KOPT-K1 (cell line): ENCODE measurements at regions not wholly inside any gene's neighbourhood (a gene's known extent, or its start where the extent isn't known, plus 50 kb on each side); places are given as distances from the start of the nearest gene placed in this dataset.
"Not testable (repeated sequence)": the region's sequence is repeated elsewhere in the genome, so short reads cannot be mapped to it uniquely, and the experiment has no call there.

Experiments
- H3K27ac ChIP-seq: fragments of 200-600 bp; sonication (generic); 2 replicates; pipeline ENCODE4 v1.5.1; 2016; ENCODE audit warnings: antibody characterized with exemption, mild to moderate bottlenecking, low read depth, low read length; ENCODE audit not compliant: poor library complexity, severe bottlenecking
- H3K36me3 ChIP-seq: fragments of 200-600 bp; sonication (generic); 2 replicates; pipeline ENCODE4 v1.5.1; 2017; ENCODE audit warnings: antibody characterized with exemption, mild to moderate bottlenecking, low read length, moderate library complexity; ENCODE audit not compliant: insufficient read depth
- H3K9me3 ChIP-seq: fragments of 200-600 bp; sonication (generic); 2 replicates; pipeline ENCODE4 v1.5.1; 2017; ENCODE audit warnings: antibody characterized with exemption, low read length, mild to moderate bottlenecking; ENCODE audit not compliant: insufficient read depth, poor library complexity, severe bottlenecking

GRCh38 chr3:17891139-17891856 lies 148.9 kb upstream of the TBC1D5 start:
- Histone ChIP-seq H3K27ac (no peak overlapping the region), H3K36me3 (no peaks in the 10 kb centered on the region), H3K9me3 (no peaks in the 10 kb centered on the region)

GRCh38 chr3:17885986-17886385 lies 143.6 kb upstream of the TBC1D5 start:
- H3K9me3 ChIP-seq: no peaks in the 10 kb centered on the region
- no peaks in the 10 kb centered on the region for H3K36me3 ChIP-seq
- H3K27ac ChIP-seq: no peak overlapping the region

GRCh38 chr3:17882981-17883380 lies 140.6 kb upstream of the TBC1D5 start:
- H3K27ac ChIP-seq: no peak overlapping the region
- no peaks in the 10 kb centered on the region for H3K9me3 ChIP-seq
- no peaks in the 10 kb centered on the region for H3K36me3 ChIP-seq

DNA sequence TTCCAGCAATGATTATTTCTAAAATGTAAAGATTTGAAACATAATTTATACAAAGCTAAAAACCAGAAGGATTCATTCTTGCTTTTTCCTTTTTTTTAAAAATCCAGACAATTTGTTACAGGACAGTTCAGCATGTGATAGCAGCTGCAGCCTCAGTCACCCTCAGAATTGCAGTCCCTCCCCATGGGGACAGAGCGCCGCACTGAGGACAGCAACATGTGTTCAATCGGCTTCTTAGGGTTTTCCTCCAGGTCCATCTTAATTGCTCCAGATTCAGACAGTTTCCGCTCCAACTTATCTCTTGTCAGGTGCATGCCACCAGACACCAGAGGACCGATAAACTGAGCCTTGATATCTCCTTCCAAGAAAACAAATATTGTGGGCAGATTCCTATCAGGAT lies 134.9 kb upstream of the TBC1D5 start:
- no peak overlapping the region for H3K27ac ChIP-seq
- no peaks in the 10 kb centered on the region for H3K36me3 ChIP-seq
- H3K9me3 ChIP-seq: no peaks in the 10 kb centered on the region

- no peaks in the 10 kb centered on the region for H3K9me3 ChIP-seq
- no peaks in the 10 kb centered on the region for H3K36me3 ChIP-seq
- H3K27ac ChIP-seq: no peak overlapping the region
These were observed 132.2 kb upstream of the TBC1D5 start for GRCh38 chr3:17874636-17875035.

DNA sequence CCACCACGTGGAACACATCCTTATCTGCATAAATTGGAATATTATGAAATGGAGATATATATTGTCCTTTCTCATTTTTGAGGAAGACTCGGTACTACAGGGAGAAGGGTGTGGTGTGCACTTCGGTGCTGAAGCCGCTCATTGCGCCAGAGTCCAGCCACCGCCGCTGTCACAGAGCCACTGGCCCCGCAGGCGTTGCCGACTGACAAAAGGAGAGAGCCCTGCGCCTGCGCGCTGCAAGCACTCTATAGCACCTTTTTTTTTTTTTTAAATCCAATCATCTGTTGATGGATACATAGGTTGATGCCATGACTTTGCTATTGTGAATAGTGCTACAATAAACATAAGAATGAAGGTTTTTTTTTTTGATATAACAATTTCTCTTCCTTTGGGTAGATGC lies 130.0 kb upstream of the TBC1D5 start:
- no peaks in the 10 kb centered on the region for H3K36me3 ChIP-seq
- H3K27ac ChIP-seq: no peak overlapping the region
- H3K9me3 ChIP-seq: no peaks in the 10 kb centered on the region

DNA sequence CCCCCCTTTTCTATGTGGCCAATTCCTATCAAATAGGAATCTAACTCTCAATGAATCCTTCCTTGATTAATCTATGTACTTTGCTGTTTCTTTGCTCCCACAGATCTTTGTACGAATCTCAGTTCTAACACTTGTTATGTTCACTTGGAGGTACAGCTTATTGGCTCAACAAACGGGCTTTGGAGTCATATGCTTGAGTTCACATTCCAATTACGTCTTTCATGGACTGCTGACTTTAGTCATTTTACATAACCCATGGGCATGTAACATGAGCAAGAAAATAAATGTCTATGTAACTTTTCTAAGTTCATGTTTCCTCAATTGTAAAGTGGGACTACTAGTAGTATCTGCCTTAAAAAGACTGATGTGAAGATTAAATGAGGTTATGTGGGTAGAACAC lies 123.2 kb upstream of the TBC1D5 start:
- Histone ChIP-seq H3K27ac (no peak overlapping the region), H3K9me3 (no peaks in the 10 kb centered on the region), H3K36me3 (no peaks in the 10 kb centered on the region)

DNA sequence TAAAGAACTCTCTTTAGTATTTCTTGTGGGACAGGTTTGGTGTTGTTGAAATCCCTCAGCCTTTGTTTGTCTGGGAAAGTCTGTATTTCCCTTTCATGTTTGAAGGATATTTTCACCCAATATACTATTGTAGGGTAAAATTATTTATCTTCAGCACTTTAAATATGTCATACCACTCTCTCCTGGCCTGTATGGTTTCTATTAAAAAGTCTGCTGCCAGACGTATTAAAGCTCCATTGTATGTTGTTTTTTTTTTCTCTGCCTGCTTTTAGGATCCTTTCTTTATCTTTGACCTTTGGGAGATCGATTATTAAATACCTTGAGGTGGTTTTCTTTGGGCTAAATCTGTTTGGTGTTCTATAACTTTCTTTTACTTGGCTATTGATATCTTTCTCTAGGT lies 119.0 kb upstream of the TBC1D5 start:
- Histone ChIP-seq H3K36me3 (no peaks in the 10 kb centered on the region), H3K27ac (no peak overlapping the region), H3K9me3 (no peaks in the 10 kb centered on the region)

- H3K27ac ChIP-seq, H3K36me3 ChIP-seq, H3K9me3 ChIP-seq: not testable (repeated sequence)
These were observed 118.5 kb upstream of the TBC1D5 start for GRCh38 chr3:17860840-17861471.

DNA sequence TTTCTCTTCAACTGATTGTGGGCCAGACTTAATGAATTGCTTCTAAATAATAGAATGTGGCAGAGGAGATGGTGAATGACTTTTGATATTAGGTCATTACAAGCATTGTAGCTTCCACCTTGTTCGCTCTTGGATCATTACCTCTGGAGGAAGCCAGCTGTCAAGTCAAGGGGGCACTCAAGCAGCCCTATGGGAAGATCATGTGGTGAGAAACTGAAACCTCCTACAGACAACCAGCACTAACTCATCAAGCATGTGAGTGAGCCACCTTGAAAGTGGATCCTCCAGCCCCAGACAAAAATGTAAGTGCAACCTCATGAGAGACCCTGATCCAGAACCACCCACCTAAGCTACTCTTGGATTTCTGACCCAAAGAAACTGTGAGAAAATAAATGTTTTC lies 109.8 kb upstream of the TBC1D5 start:
- Histone ChIP-seq H3K27ac (no peak overlapping the region), H3K36me3 (no peaks in the 10 kb centered on the region), H3K9me3 (no peaks in the 10 kb centered on the region)

DNA sequence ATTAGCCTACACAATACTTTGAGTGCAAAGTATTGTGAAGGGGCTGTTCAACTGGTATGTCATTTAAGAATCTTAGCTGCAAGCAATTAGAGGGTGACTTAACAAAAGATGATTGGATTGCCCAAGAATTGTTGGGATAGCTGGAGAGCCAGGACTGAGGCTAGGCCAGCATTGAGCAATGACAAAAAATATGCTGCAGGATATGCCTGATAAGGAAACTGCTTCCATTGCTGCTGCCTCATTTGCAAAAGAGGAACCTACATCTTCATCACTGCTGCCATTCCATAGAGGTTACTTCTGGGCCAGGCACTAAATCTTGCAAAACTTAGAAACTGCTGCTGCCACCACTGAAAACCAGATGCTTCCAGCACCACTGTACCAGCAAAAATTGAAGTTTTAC lies 108.0 kb upstream of the TBC1D5 start:
- Histone ChIP-seq H3K9me3 (no peaks in the 10 kb centered on the region), H3K27ac (no peak overlapping the region), H3K36me3 (no peaks in the 10 kb centered on the region)

DNA sequence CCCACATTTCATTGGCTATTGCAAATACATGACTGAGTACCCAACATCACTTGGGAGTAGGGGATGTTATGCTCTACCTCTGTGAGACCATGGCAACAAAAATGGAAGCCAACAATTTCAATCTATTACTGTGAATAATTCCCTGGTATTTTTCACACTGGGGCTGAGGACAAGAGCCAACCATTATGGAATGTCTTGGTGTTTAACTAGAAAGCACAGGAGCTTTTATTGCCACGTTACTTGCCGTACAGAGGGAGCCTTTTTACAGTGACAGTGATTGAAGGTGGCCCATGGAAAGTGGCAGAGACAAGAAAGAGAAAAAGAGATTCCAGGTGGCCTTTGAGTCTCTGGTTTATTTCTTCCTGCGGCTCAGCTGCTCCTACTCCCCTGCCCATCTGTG lies 105.7 kb upstream of the TBC1D5 start:
- no peaks in the 10 kb centered on the region for H3K9me3 ChIP-seq
- no peak overlapping the region for H3K27ac ChIP-seq
- no peaks in the 10 kb centered on the region for H3K36me3 ChIP-seq

DNA sequence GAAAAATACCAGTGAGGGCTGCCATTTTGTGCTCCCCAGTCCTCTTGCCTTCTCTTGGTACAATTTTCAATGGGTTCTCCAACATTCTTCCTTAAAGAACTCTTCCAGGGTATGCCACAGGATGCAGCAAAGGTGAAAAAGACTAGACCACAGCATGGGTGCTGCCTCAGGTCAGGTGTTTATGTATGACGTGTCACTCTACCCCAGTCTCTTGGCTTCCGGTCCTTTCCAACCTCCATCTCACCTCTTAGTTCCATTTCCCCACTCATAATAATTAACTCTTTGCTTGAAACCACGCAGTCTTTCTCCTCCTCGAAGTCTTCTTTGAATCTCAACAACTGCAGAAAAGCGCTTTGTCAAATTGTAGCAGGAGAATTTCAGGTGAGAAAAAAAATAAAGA lies 104.7 kb upstream of the TBC1D5 start:
- Histone ChIP-seq H3K27ac (no peak overlapping the region), H3K9me3 (no peaks in the 10 kb centered on the region)

DNA sequence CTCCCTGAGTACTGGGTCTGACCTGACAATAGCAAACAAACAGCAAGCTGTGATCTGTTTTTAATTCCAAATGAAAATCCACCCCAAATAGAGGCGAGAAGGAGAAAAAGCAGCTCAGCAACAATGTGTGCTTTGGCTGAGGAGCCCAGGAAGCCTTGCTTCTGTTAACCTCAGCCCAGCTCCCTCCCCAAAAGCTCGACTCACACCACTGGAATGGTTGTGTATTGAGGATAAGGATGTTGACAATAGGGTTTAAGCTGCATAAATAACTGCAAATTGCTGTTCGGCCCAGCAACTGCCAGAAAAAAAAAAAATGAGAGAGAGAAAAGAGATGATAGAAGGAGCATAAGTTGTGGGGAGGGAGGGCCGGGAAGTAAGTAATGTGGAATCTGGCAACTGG lies 104.0 kb upstream of the TBC1D5 start:
- Histone ChIP-seq H3K9me3 (no peaks in the 10 kb centered on the region), H3K27ac (no peak overlapping the region), H3K36me3 (no peaks in the 10 kb centered on the region)

More for the DNA sequence above, 104.7 kb upstream of the TBC1D5 start:
- H3K36me3 ChIP-seq: no peaks in the 10 kb centered on the region

DNA sequence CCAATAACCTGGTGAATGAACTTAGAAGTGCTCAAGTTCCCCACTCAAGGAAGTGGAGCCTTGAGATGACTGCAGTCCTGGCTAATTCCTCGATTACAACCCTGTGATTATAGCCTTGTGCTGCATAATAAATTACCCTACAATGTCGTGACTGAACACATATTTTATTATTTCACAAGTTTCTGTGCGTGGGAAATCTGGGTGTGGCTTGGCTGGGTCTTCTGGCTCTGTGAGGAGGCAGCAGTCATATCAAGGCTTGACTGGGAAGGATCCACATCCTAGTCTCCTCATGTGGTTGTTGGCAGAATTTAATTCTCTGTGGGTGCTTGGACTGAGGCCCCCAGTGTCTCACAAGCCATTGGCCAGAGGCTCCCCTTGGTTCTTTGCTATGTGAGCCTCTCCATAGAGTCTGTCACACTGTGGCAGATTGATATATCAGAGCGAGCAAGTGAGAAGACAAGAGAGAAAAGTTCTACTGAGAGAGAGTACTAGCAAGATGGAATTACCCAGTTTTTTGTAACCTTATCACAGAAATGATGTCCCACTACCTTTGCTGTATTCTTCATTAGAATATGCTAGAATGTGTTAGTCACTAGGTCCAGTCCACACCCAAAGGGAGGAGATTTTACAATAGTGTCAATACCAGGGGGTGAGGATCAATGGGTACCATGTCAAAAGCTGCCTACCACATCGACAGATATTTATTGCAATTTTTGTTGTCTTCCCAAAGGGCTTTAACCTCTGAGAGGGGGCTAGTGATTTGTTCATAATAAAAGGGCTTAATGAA lies 102.8 kb upstream of the TBC1D5 start:
- Histone ChIP-seq H3K27ac (no peak overlapping the region), H3K36me3 (no peaks in the 10 kb centered on the region), H3K9me3 (no peaks in the 10 kb centered on the region)
